CD14-positive monocyte (primary cell): ENCODE measurements at regions not wholly inside any gene's neighbourhood (a gene's known extent, or its start where the extent isn't known, plus 50 kb on each side); places are given as distances from the start of the nearest gene placed in this dataset.

ENCODE experiments used
- DNase-seq, 3 donors: peaks; one replicate each; pipeline ENCODE4 v3.0.0-alpha.2; 2011 to 2022
- H2AFZ ChIP-seq: 2 replicates; pipeline ENCODE4 v1.6.0; 2012; ENCODE audit warnings: mild to moderate bottlenecking, low read depth, low read length, inconsistent platforms; ENCODE audit not compliant: insufficient read depth, poor library complexity, severe bottlenecking
- H3K27ac ChIP-seq, 2 donors: 1 replicate in 1 of 2; 2 replicates in 1 of 2; pipeline ENCODE4 v1.5.1; 2012 to 2013; ENCODE audit warnings: low read length in 2 of 2, control low read depth in 1 of 2, inconsistent platforms in 1 of 2, low read depth in 1 of 2, mild to moderate bottlenecking in 1 of 2
- H3K27me3 ChIP-seq, 2 donors: one replicate each; pipeline versions ENCODE4 v1.6.0 to v1.6.1; 2011 to 2013; ENCODE audit warnings: low read length in 2 of 2; ENCODE audit not compliant: control insufficient read depth in 2 of 2, insufficient read depth in 2 of 2
- H3K36me3 ChIP-seq, 2 donors: replicated peaks in 1 of 2; 1 replicate in 1 of 2; 2 replicates in 1 of 2; pipeline versions ENCODE4 v1.5.1 to v1.6.1; 2012 to 2013; ENCODE audit warnings: low read length in 2 of 2, control low read depth in 1 of 2, inconsistent platforms in 1 of 2, mild to moderate bottlenecking in 1 of 2; ENCODE audit not compliant: insufficient read depth in 2 of 2, control insufficient read depth in 1 of 2
- H3K4me1 ChIP-seq, 2 donors: 1 replicate in 1 of 2; 2 replicates in 1 of 2; pipeline versions ENCODE4 v1.5.1 to v1.6.1; 2012 to 2013; ENCODE audit warnings: low read length in 2 of 2, control low read depth in 1 of 2, inconsistent platforms in 1 of 2, mild to moderate bottlenecking in 1 of 2, moderate library complexity in 1 of 2; ENCODE audit not compliant: insufficient read depth in 2 of 2, control insufficient read depth in 1 of 2
- H3K4me2 ChIP-seq: replicated peaks from 2 replicates; pipeline ENCODE3; 2012; ENCODE audit warnings: low read length, moderate library complexity, mild to moderate bottlenecking; ENCODE audit not compliant: poor library complexity, severe bottlenecking; ENCODE audit errors: extremely low read depth
- H3K4me3 ChIP-seq, 3 experiments: fragments of 200-600 bp in 1 of 3; sonication (generic) in 1 of 3; replicated peaks in 1 of 3; 1 replicate in 2 of 3; 2 replicates in 1 of 3; pipeline ENCODE4 v1.5.1; 2011 to 2013; ENCODE audit warnings: low read length in 3 of 3, mild to moderate bottlenecking in 3 of 3, control low read depth in 2 of 3, low read depth in 2 of 3, inconsistent platforms in 1 of 3, moderate library complexity in 1 of 3
- H3K79me2 ChIP-seq: 2 replicates; pipeline ENCODE4 v1.6.0; 2012; ENCODE audit warnings: mild to moderate bottlenecking, control low read depth, inconsistent platforms, low read length, moderate library complexity; ENCODE audit not compliant: insufficient read depth
- H3K9ac ChIP-seq: 2 replicates; pipeline ENCODE4 v1.6.0; 2017; ENCODE audit warnings: low read length, mild to moderate bottlenecking; ENCODE audit not compliant: insufficient read depth, poor library complexity, severe bottlenecking
- H3K9me3 ChIP-seq, 2 donors: replicated peaks in 1 of 2; 1 replicate in 1 of 2; 2 replicates in 1 of 2; pipeline versions ENCODE4 v1.5.1 to v1.6.1; 2012 to 2013; ENCODE audit warnings: low read length in 2 of 2, control low read depth in 1 of 2; ENCODE audit not compliant: control insufficient read depth in 1 of 2, insufficient read depth in 1 of 2
- H4K20me1 ChIP-seq: 2 replicates; pipeline ENCODE4 v1.6.0; 2012; ENCODE audit warnings: mild to moderate bottlenecking, low read length, control low read depth, moderate library complexity; ENCODE audit not compliant: insufficient read depth
- H3K27ac Mint-ChIP-seq, 7 donors: one replicate each; pipeline ENCODE4 v1.8.0; 2020; ENCODE audit warnings: mild to moderate bottlenecking in 7 of 7, mixed read lengths in 7 of 7, moderate library complexity in 6 of 7, inconsistent platforms in 2 of 7
- H3K27me3 Mint-ChIP-seq, 3 donors: one replicate each; pipeline ENCODE4 v1.8.0; 2021 to 2022; ENCODE audit warnings: low read depth in 3 of 3, mild to moderate bottlenecking in 3 of 3, mixed read lengths in 3 of 3, moderate library complexity in 3 of 3, inconsistent platforms in 1 of 3
- H3K36me3 Mint-ChIP-seq, 2 donors: one replicate each; pipeline ENCODE4 v1.8.0; 2020; ENCODE audit warnings: mixed read lengths in 2 of 2, inconsistent platforms in 1 of 2, mild to moderate bottlenecking in 1 of 2
- H3K4me1 Mint-ChIP-seq: one replicate; pipeline ENCODE4 v1.8.0; 2020; ENCODE audit warnings: mild to moderate bottlenecking, mixed read lengths
- H3K4me3 Mint-ChIP-seq, 2 donors: one replicate each; pipeline ENCODE4 v1.8.0; 2020; ENCODE audit warnings: mild to moderate bottlenecking in 2 of 2, mixed read lengths in 2 of 2, moderate library complexity in 1 of 2
- H3K9me3 Mint-ChIP-seq, 7 donors: one replicate each; pipeline ENCODE4 v1.8.0; 2020 to 2022; ENCODE audit warnings: mixed read lengths in 7 of 7, mild to moderate bottlenecking in 6 of 7, moderate library complexity in 6 of 7, inconsistent platforms in 2 of 7
- CTCF ChIP-seq: fragments of 200-600 bp; IDR thresholded peaks from one replicate; pipeline ENCODE4 v1.8.0; 2022; ENCODE audit warnings: antibody characterized with exemption, mild to moderate bottlenecking
- WGBS: methylation state at CpG from one replicate; pipeline ENCODE4 v1.1.5; 2013; ENCODE audit warnings: missing lambda C conversion rate; ENCODE audit not compliant: insufficient coverage; 5-methylcytosine and 5-hydroxymethylcytosine counted together
- intact Hi-C, 2 donors: fragments of 100-400 bp; cut with micrococcal nuclease; formaldehyde crosslinking; loops; one replicate each; pipeline versions ENCODE4 v1.15.0 to v1.15.1; 2023

DNA sequence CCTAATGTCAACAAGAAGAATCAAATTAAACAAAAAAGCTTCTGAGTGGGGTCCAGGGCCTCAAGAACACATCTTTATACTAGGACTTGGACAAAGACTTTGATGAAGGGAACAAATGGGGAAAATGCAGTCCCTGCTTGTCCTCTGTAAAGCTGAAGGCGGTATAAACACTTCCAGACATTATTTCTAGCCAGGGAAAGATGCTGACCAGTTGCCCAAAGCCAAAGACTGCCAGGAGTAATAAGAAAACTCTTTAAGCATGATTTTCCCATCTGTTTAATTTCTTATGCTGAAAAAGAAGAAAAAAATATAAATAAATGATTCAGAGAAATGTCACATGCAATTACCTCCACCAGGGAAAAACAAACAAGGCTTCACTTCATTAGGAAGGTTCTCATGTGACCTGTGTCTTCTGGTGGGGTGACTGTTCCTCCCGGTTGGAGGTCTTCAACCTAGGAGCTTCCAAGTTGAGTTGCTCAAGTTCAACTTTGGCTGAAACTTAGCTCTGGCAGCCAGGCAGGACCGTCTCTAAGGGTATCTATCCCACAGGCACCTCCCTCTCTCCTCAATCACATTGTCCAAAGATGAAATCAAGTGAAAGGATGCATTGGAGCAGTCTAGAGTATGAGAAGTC is 65.2 kb upstream of the KCNE2 start:
- H3K27ac ChIP-seq, result no peak overlapping the region
- H2AFZ ChIP-seq, result no peak overlapping the region
- H3K4me3 ChIP-seq, result no peak overlapping the region
- H3K36me3 Mint-ChIP-seq, result no peaks in the 10 kb centered on the region
- H3K27ac Mint-ChIP-seq, result no peak overlapping the region
- H3K9ac ChIP-seq, result no peak overlapping the region
- no peaks in the 10 kb centered on the region for H3K4me1 ChIP-seq
- no peak for TF ChIP-seq CTCF
- H3K4me3 Mint-ChIP-seq, result no peak overlapping the region
- no peaks in the 10 kb centered on the region for H3K79me2 ChIP-seq
- H4K20me1 ChIP-seq, result no peaks in the 10 kb centered on the region
- no peaks in the 10 kb centered on the region for H3K4me1 Mint-ChIP-seq
- peaks cover 6 to 20% (median 8%) of the 10 kb centered on the region in 7 donors for H3K9me3 Mint-ChIP-seq
- H3K9me3 ChIP-seq, result peaks cover 0 to 4% of the 10 kb centered on the region in 2 donors
- no CpG with 5 or more reads among the region's 3 CpGs for WGBS
- intact Hi-C loops, result no loop called here
- peaks cover 1 to 5% (median 5%) of the 10 kb centered on the region in 3 donors for H3K27me3 Mint-ChIP-seq
- H3K36me3 ChIP-seq, result no peaks in the 10 kb centered on the region
- DNase-seq, result no peak
- H3K27me3 ChIP-seq, result no peaks in the 10 kb centered on the region
- no peak overlapping the region for H3K4me2 ChIP-seq

DNA sequence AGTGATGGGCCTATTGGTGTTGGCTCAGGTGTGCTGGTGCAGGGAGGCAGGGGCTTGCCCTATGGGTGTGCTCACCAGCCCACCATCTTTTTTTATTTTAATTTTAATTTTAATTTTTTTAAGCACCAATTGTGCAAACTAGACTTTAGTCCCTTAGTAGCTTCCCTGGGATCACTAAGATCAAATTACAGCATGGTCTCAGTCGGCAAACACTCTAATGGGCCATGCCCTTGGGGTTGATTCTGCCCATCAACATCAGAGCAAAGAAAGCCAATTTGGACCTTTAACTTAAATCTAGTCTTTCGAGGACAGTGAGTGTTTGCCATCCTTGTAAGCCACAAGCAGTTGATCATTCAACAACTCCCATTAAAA is 64.7 kb upstream of the KCNE2 start:
- no peaks in the 10 kb centered on the region for H3K27me3 ChIP-seq
- 84% methylated on average over 1 of the region's 2 CpGs for WGBS
- peaks cover 6 to 20% (median 8%) of the 10 kb centered on the region in 7 donors for H3K9me3 Mint-ChIP-seq

More for the DNA sequence above, 64.7 kb upstream of the KCNE2 start:
- Mint-ChIP-seq H3K36me3 (no peaks in the 10 kb centered on the region), H3K4me3 (no peak overlapping the region), H3K27me3 (peaks cover 1 to 5% (median 5%) of the 10 kb centered on the region in 3 donors), H3K27ac (no peak overlapping the region), H3K4me1 (no peaks in the 10 kb centered on the region)
- DNase-seq, result no peak
- Histone ChIP-seq H3K4me3 (no peak overlapping the region), H3K27ac (no peak overlapping the region), H3K4me1 (no peaks in the 10 kb centered on the region), H3K9ac (no peak overlapping the region), H2AFZ (no peak overlapping the region), H3K4me2 (no peak overlapping the region), H3K79me2 (no peaks in the 10 kb centered on the region), H3K9me3 (peaks cover 0 to 4% of the 10 kb centered on the region in 2 donors), H4K20me1 (no peaks in the 10 kb centered on the region), H3K36me3 (no peaks in the 10 kb centered on the region)
- intact Hi-C loops, result no loop called here
- no peak for TF ChIP-seq CTCF
